K562 (cell line): ENCODE measurements at regions not wholly inside any gene's neighbourhood (a gene's known extent, or its start where the extent isn't known, plus 50 kb on each side); places are given as distances from the start of the nearest gene placed in this dataset.

ENCODE experiments used
- ATAC-seq: fragments of 200-7000 bp; cut with Tn5 transposase; 3 replicates; pipeline ENCODE4 v1.9.1; 2020; ENCODE audit warnings: moderate library complexity
- BruUV-seq: library from RNA; stranded (reverse); fragments of 400-500 nt; replicated peaks from 2 replicates; lab custom pipeline; 2021; lab: Mats Ljungman, UMichigan
- CTCF ChIA-PET: fragments of 300-600 bp; formaldehyde crosslinking; extraction: SDS; loops from one replicate; lab custom pipeline; 2021; ENCODE audit warnings: low intra/inter-chr PET ratio; lab: Yijun Ruan, JAX
- POLR2A ChIA-PET: fragments of 300-600, 350-650 bp; sonication (Branson Sonifier 250); formaldehyde crosslinking; extraction: SDS; loops from one replicate; lab custom pipeline; 2021; ENCODE audit warnings: antibody characterized with exemption, inconsistent platforms; lab: Yijun Ruan, JAX
- DNase-seq, 4 experiments: peaks; one replicate each; pipeline versions ENCODE4 v3.0.0 to v3.0.0-alpha.2; 2011 to 2018; ENCODE audit warnings: low spot score in 3 of 4, mixed read lengths in 3 of 4; ENCODE audit errors: extremely low read depth in 1 of 4
- FAIRE-seq: peaks from 2 replicates; lab custom pipeline; 2011; peaks lifted over from hg19 to GRCh38; lab: Jason Lieb, UNC
- H2AFZ ChIP-seq: 2 replicates; pipeline ENCODE4 v1.6.0; 2011; ENCODE audit warnings: low read depth, low read length, control low read depth, inconsistent platforms
- H3K27ac ChIP-seq: fragments of 200-600 bp; 3 replicates; pipeline ENCODE4 v1.8.0; 2011; ENCODE audit warnings: low read depth, mild to moderate bottlenecking, control low read depth, inconsistent platforms, low read length, moderate library complexity, mixed read lengths; ENCODE audit errors: extremely low read depth
- H3K27me3 ChIP-seq, 2 experiments: fragments of 300-600 bp in 1 of 2; 2 replicates in 1 of 2; 3 replicates in 1 of 2; pipeline versions ENCODE4 v1.6.0 to v1.8.0; 2011; ENCODE audit warnings: inconsistent platforms in 2 of 2, low read length in 2 of 2, mild to moderate bottlenecking in 1 of 2, mixed read lengths in 1 of 2, moderate library complexity in 1 of 2; ENCODE audit not compliant: control insufficient read depth in 2 of 2, insufficient read depth in 2 of 2
- H3K36me3 ChIP-seq: fragments of 300-600 bp; 3 replicates; pipeline ENCODE4 v1.8.0; 2011; ENCODE audit warnings: mild to moderate bottlenecking, low read length, inconsistent platforms; ENCODE audit not compliant: control insufficient read depth, insufficient read depth
- H3K4me1 ChIP-seq, 2 experiments: fragments of 200-600 bp in 1 of 2; replicated peaks in 1 of 2; 2 replicates in 1 of 2; 3 replicates in 1 of 2; pipeline versions ENCODE4 v1.5.1 to v1.8.0; 2011; ENCODE audit warnings: inconsistent platforms in 2 of 2, low read length in 2 of 2, mild to moderate bottlenecking in 1 of 2, mixed read lengths in 1 of 2, moderate library complexity in 1 of 2; ENCODE audit not compliant: control insufficient read depth in 2 of 2, insufficient read depth in 2 of 2
- H3K4me2 ChIP-seq: 2 replicates; pipeline ENCODE4 v1.6.1; 2011; ENCODE audit warnings: low read length, control low read depth, inconsistent platforms, mixed read lengths; ENCODE audit not compliant: insufficient read depth
- H3K4me3 ChIP-seq: fragments of 200-600 bp; sonication (generic), shearing (Covaris generic); 2 replicates; pipeline ENCODE4 v1.5.1; 2016; ENCODE audit warnings: control low read depth, inconsistent platforms
- H3K79me2 ChIP-seq: fragments of 200-600 bp; 3 replicates; pipeline ENCODE4 v1.8.0; 2011; ENCODE audit warnings: low read length, inconsistent platforms; ENCODE audit not compliant: control insufficient read depth, insufficient read depth
- H3K9ac ChIP-seq, 2 experiments: 2 replicates each; pipeline versions ENCODE4 v1.6.0 to v1.6.1; 2011; ENCODE audit warnings: low read depth in 2 of 2, low read length in 2 of 2, control low read depth in 1 of 2, inconsistent platforms in 1 of 2, mild to moderate bottlenecking in 1 of 2, mixed read lengths in 1 of 2; ENCODE audit not compliant: insufficient read depth in 1 of 2
- H3K9me1 ChIP-seq: one replicate; pipeline ENCODE4 v1.6.0; 2011; ENCODE audit warnings: inconsistent platforms, mild to moderate bottlenecking, low read length, moderate library complexity; ENCODE audit not compliant: control insufficient read depth, insufficient read depth
- H3K9me3 ChIP-seq: replicated peaks from 2 replicates; pipeline ENCODE4 v1.5.1; 2011; ENCODE audit warnings: low read depth, low read length, inconsistent platforms; ENCODE audit not compliant: control insufficient read depth, insufficient read depth
- H4K20me1 ChIP-seq: replicated peaks from 2 replicates; pipeline ENCODE4 v1.6.1; 2011; ENCODE audit warnings: low read length, inconsistent platforms, mixed read lengths; ENCODE audit not compliant: control insufficient read depth, insufficient read depth
- E2F3 ChIP-seq: fragments of 250-450 bp; sonication (Bioruptor Pico); IDR thresholded peaks from 2 replicates; pipeline ENCODE4 v1.4.0; 2020; ENCODE audit warnings: mild to moderate bottlenecking
- GABPB1 ChIP-seq: sonication (generic); formaldehyde crosslinking; IDR thresholded peaks from 2 replicates; pipeline ENCODE4 v1.8.0; 2022; ENCODE audit warnings: mild to moderate bottlenecking, missing genetic modification reagents
- NFYB ChIP-seq: IDR thresholded peaks from 2 replicates; pipeline ENCODE4 v1.6.1; 2011; ENCODE audit warnings: mild to moderate bottlenecking, moderate library complexity; ENCODE audit not compliant: insufficient read length; ENCODE audit errors: extremely low read depth
- NR2C1 ChIP-seq, 2 experiments: fragments of 450-650 bp; IDR thresholded peaks; 2 replicates each; pipeline ENCODE4 v1.6.1; 2017; ENCODE audit warnings: mild to moderate bottlenecking in 2 of 2, antibody characterized with exemption in 1 of 2, inconsistent platforms in 1 of 2, missing compliant biosample characterization in 1 of 2, missing genetic modification characterization in 1 of 2
- PML ChIP-seq: IDR thresholded peaks from 2 replicates; pipeline ENCODE4 v1.6.1; 2012; ENCODE audit warnings: low read length, inconsistent platforms
- RBFOX2 ChIP-seq: fragments of 200-400 bp; formaldehyde crosslinking; IDR thresholded peaks from 2 replicates; pipeline ENCODE4 v1.6.1; 2017; ENCODE audit warnings: low read depth, mild to moderate bottlenecking, low read length, moderate library complexity
- RBM39 ChIP-seq: fragments of 200-400 bp; formaldehyde crosslinking; optimal IDR thresholded peaks from 2 replicates; pipeline ENCODE3; 2018; ENCODE audit warnings: low read depth, low read length
- RCOR1 ChIP-seq, 2 experiments: IDR thresholded peaks; 2 replicates each; pipeline ENCODE4 v1.6.1; 2012; ENCODE audit warnings: low read depth in 2 of 2, low read length in 2 of 2, borderline replicate concordance in 1 of 2, improper control_type of control experiment in 1 of 2
- TBL1XR1 ChIP-seq, 2 experiments: IDR thresholded peaks; 2 replicates each; pipeline ENCODE4 v1.6.1; 2012; ENCODE audit warnings: improper control_type of control experiment in 2 of 2, low read length in 2 of 2, mild to moderate bottlenecking in 1 of 2
- TFAM ChIP-seq: fragments of 250-450 bp; sonication (Bioruptor Pico); conservative IDR thresholded peaks from 2 replicates; pipeline ENCODE4 v1.5.0; 2021; ENCODE audit warnings: mild to moderate bottlenecking, moderate library complexity
- ZNF232 ChIP-seq: sonication (generic); formaldehyde crosslinking; IDR thresholded peaks from 2 replicates; pipeline ENCODE4 v1.8.0; 2022; ENCODE audit warnings: mild to moderate bottlenecking, missing genetic modification reagents
- ZNF311 ChIP-seq: fragments of 250-450 bp; sonication (Bioruptor Pico); IDR thresholded peaks from 2 replicates; pipeline ENCODE4 v1.4.0; 2020; ENCODE audit warnings: mild to moderate bottlenecking, moderate library complexity
- ZNF785 ChIP-seq: fragments of 250-450 bp; sonication (Bioruptor Pico); IDR thresholded peaks from 2 replicates; pipeline ENCODE4 v1.4.0; 2020; ENCODE audit warnings: mild to moderate bottlenecking
- WGBS: fragments of 100-300 bp; shearing (Covaris generic); methylation state at CpG from one replicate; pipeline ENCODE4 v1.1.6; 2016; ENCODE audit warnings: low coverage, mixed read lengths; ENCODE audit not compliant: insufficient coverage; ENCODE audit errors: missing lambda C conversion rate; 5-methylcytosine and 5-hydroxymethylcytosine counted together
- in situ Hi-C: fragments of 300-500 bp; cut with MboI; formaldehyde crosslinking; loops from 4 replicates; pipeline ENCODE4 v1.15.0; 2018; ENCODE audit warnings: inconsistent platforms, mixed read lengths
- intact Hi-C: fragments of 100-400 bp; cut with micrococcal nuclease; formaldehyde crosslinking; loops from 2 replicates; pipeline ENCODE4 v1.14.2; 2022
- TF ChIP-seq, protein P1 (sequence below): sonication (generic); formaldehyde crosslinking; IDR thresholded peaks from 2 replicates; pipeline ENCODE4 v1.8.1; 2022; ENCODE audit warnings: missing genetic modification reagents
- TF ChIP-seq, protein P2 (sequence below): fragments of 250-450 bp; sonication (Bioruptor Pico); IDR thresholded peaks from 2 replicates; pipeline ENCODE4 v1.5.0; 2021; ENCODE audit warnings: mild to moderate bottlenecking, borderline replicate concordance

DNA sequence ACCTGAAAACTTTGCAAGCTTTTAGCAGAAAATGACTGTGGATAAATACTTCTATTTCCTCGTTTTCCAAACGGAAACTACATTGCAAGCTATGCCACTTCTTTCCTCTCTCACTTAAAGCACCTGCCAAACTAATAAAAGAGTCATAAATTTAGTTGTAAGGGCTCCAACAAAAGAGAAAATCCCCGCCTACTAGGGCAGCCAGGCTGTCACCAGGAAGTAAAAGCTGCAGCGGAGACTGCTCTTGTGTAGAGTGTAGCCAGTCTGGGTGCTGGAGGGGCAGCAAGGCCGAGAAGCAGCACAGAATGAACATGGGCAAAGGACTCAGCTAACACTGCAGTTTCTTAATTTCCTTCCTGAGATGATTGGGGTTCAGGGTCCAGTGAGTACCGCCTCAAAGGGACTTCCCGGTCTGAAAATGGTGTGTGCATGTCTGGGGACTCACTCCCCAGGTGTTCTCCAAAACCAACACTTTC, 89.3 kb upstream of the MAML3 start:
- Histone ChIP-seq H3K4me1 (no peaks in the 10 kb centered on the region), H3K4me3 (no peak overlapping the region), H3K36me3 (no peaks in the 10 kb centered on the region), H3K27me3 (peaks cover 7 to 23% of the 10 kb centered on the region in 2 experiments; a peak in 4 of 5 replicates), H3K79me2 (no peaks in the 10 kb centered on the region), H3K9me1 (no peaks in the 10 kb centered on the region), H3K9ac (no peak overlapping the region), H4K20me1 (no peaks in the 10 kb centered on the region), H3K4me2 (no peak overlapping the region), H3K27ac (no peak overlapping the region), H3K9me3 (no peaks in the 10 kb centered on the region), H2AFZ (no peak overlapping the region)
- ChIA-PET CTCF (no interaction called here), POLR2A (no interaction called here)
- intact Hi-C loops = no loop called here
- no peak for DNase-seq
- BruUV-seq = no TSS peak
- ATAC-seq = no peak
- in situ Hi-C loops = no loop called here
- TF ChIP-seq RCOR1 (IDR thresholded peaks at IDR 0.05; ENCODE audit: borderline replicate concordance in 1 of 2, low read depth in 2 of 2, low read length in 2 of 2) (no peak), RBM39 (no peak), PML (no peak), GABPB1 (CRISPR knock-in tag) (no peak), TFAM (CRISPR knock-in tag) (no peak), ZNF311 (CRISPR knock-in tag) (no peak), RBFOX2 (no peak), TBL1XR1 (IDR thresholded peaks at IDR 0.05; ENCODE audit: low read length in 2 of 2) (no peak), E2F3 (CRISPR knock-in tag) (no peak), NFYB (no peak), ZNF785 (CRISPR knock-in tag) (no peak), ZNF232 (CRISPR knock-in tag) (no peak), NR2C1 (IDR thresholded peaks at IDR 0.05) (no peak), NR2C1 (tag; IDR thresholded peaks at IDR 0.05) (no peak)
- TF ChIP-seq, protein P1, sequence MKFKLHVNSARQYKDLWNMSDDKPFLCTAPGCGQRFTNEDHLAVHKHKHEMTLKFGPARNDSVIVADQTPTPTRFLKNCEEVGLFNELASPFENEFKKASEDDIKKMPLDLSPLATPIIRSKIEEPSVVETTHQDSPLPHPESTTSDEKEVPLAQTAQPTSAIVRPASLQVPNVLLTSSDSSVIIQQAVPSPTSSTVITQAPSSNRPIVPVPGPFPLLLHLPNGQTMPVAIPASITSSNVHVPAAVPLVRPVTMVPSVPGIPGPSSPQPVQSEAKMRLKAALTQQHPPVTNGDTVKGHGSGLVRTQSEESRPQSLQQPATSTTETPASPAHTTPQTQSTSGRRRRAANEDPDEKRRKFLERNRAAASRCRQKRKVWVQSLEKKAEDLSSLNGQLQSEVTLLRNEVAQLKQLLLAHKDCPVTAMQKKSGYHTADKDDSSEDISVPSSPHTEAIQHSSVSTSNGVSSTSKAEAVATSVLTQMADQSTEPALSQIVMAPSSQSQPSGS (CRISPR knock-in tag) = no peak
- TF ChIP-seq, protein P2, sequence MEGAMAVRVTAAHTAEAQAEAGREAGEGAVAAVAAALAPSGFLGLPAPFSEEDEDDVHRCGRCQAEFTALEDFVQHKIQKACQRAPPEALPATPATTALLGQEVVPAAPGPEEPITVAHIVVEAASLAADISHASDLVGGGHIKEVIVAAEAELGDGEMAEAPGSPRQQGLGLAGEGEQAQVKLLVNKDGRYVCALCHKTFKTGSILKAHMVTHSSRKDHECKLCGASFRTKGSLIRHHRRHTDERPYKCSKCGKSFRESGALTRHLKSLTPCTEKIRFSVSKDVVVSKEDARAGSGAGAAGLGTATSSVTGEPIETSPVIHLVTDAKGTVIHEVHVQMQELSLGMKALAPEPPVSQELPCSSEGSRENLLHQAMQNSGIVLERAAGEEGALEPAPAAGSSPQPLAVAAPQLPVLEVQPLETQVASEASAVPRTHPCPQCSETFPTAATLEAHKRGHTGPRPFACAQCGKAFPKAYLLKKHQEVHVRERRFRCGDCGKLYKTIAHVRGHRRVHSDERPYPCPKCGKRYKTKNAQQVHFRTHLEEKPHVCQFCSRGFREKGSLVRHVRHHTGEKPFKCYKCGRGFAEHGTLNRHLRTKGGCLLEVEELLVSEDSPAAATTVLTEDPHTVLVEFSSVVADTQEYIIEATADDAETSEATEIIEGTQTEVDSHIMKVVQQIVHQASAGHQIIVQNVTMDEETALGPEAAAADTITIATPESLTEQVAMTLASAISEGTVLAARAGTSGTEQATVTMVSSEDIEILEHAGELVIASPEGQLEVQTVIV = no peak
- no peak for FAIRE-seq
- WGBS = 0% methylated on average over 7 of the region's 7 CpGs
